NCI-H1092 treated with DMSO at 0.1 percent for 48 hours (cell line): ENCODE measurements at regions not wholly inside any gene's neighbourhood (a gene's known extent, or its start where the extent isn't known, plus 50 kb on each side); places are given as distances from the start of the nearest gene placed in this dataset.

Experiments
- DNase-seq: peaks from one replicate; lab custom pipeline; 2025; lab: John Stamatoyannopoulos, UW

- DNase-seq = peak; percentile 94
These were observed 59.5 kb downstream of the ZIC5 start for GRCh38 chr13:99911965-99912566.

GRCh38 chr13:99911069-99911964, 60.2 kb downstream of the ZIC5 start:
- DNase-seq = peak; percentile 90

- peak; percentile 79 for DNase-seq
These were observed 61.5 kb downstream of the ZIC5 start for GRCh38 chr13:99909836-99910619.

- no peak for DNase-seq
These were observed 62.3 kb downstream of the ZIC5 start for GRCh38 chr13:99909097-99909835.

GRCh38 chr13:99908140-99908803, 63.3 kb downstream of the ZIC5 start:
- DNase-seq = peak; percentile 99

- DNase-seq = no peak
These were observed 63.9 kb downstream of the ZIC5 start for GRCh38 chr13:99907627-99908026.

- DNase-seq = no peak
These were observed 64.5 kb downstream of the ZIC5 start for GRCh38 chr13:99907038-99907437.

GRCh38 chr13:99905814-99906213, 65.8 kb downstream of the ZIC5 start:
- peak; percentile 20 for DNase-seq

GRCh38 chr13:99905224-99905623, 66.3 kb downstream of the ZIC5 start:
- no peak for DNase-seq

GRCh38 chr13:99903140-99903539, 68.4 kb downstream of the ZIC5 start:
- no peak for DNase-seq

- DNase-seq = no peak
These were observed 68.9 kb downstream of the ZIC5 start for GRCh38 chr13:99902657-99903056.

- no peak for DNase-seq
These were observed 70.6 kb downstream of the ZIC5 start for GRCh38 chr13:99900960-99901359.

- no peak for DNase-seq
These were observed 73.1 kb downstream of the ZIC5 start for GRCh38 chr13:99898421-99898820.

- DNase-seq = no peak
These were observed 74.5 kb downstream of the ZIC5 start for GRCh38 chr13:99897076-99897440.

GRCh38 chr13:99896369-99897075, 75.0 kb downstream of the ZIC5 start:
- DNase-seq = no peak

- DNase-seq = no peak
These were observed 75.9 kb downstream of the ZIC5 start for GRCh38 chr13:99895444-99896368.

GRCh38 chr13:99894840-99895443, 76.6 kb downstream of the ZIC5 start:
- DNase-seq = no peak

GRCh38 chr13:99894105-99894839, 77.3 kb downstream of the ZIC5 start:
- no peak for DNase-seq

GRCh38 chr13:99893567-99893966, 78.0 kb downstream of the ZIC5 start:
- no peak for DNase-seq
